Endodermal cell (in vitro differentiated cells): ENCODE measurements at regions not wholly inside any gene's neighbourhood (a gene's known extent, or its start where the extent isn't known, plus 50 kb on each side); places are given as distances from the start of the nearest gene placed in this dataset.

ENCODE experiments used
- DNase-seq: peaks from one replicate; pipeline ENCODE4 v3.0.0-alpha.2; 2017
- H3K27ac ChIP-seq: 2 replicates; pipeline ENCODE4 v1.5.1; 2013; ENCODE audit warnings: mild to moderate bottlenecking, low read depth, low read length, moderate library complexity
- H3K27me3 ChIP-seq: 2 replicates; pipeline ENCODE4 v1.6.1; 2013; ENCODE audit warnings: mild to moderate bottlenecking, low read length, moderate library complexity; ENCODE audit not compliant: insufficient read depth, control insufficient read depth, poor library complexity, severe bottlenecking
- H3K36me3 ChIP-seq: 2 replicates; pipeline ENCODE4 v1.7.0; 2013; ENCODE audit warnings: mild to moderate bottlenecking, low read length, moderate library complexity; ENCODE audit not compliant: control insufficient read depth, insufficient read depth
- H3K4me1 ChIP-seq: one replicate; pipeline ENCODE4 v1.7.0; 2013; ENCODE audit warnings: low read length; ENCODE audit not compliant: control insufficient read depth, insufficient read depth
- H3K4me3 ChIP-seq: 2 replicates; pipeline ENCODE4 v1.5.1; 2013; ENCODE audit warnings: mild to moderate bottlenecking, low read length, moderate library complexity
- H3K9ac ChIP-seq: 2 replicates; pipeline ENCODE4 v1.6.1; 2013; ENCODE audit warnings: mild to moderate bottlenecking, low read length, moderate library complexity; ENCODE audit not compliant: poor library complexity, severe bottlenecking; ENCODE audit errors: extremely low read depth
- H3K9me3 ChIP-seq: 2 replicates; pipeline ENCODE4 v1.6.1; 2013; ENCODE audit warnings: mild to moderate bottlenecking, low read length, moderate library complexity; ENCODE audit not compliant: control insufficient read depth
- H3K27ac Mint-ChIP-seq: 2 replicates; pipeline ENCODE4 v1.8.0; 2020; ENCODE audit warnings: mixed read lengths
- H3K27me3 Mint-ChIP-seq: 2 replicates; pipeline ENCODE4 v1.8.0; 2021; ENCODE audit warnings: mild to moderate bottlenecking, mixed read lengths; ENCODE audit not compliant: insufficient read depth
- H3K36me3 Mint-ChIP-seq: 2 replicates; pipeline ENCODE4 v1.8.0; 2020; ENCODE audit warnings: low read depth, mixed read lengths
- H3K4me1 Mint-ChIP-seq: 2 replicates; pipeline ENCODE4 v1.8.0; 2020; ENCODE audit warnings: mixed read lengths
- H3K4me3 Mint-ChIP-seq: 2 replicates; pipeline ENCODE4 v1.8.0; 2020; ENCODE audit warnings: mild to moderate bottlenecking, moderate library complexity, mixed read lengths
- H3K9me3 Mint-ChIP-seq: 2 replicates; pipeline ENCODE4 v1.8.0; 2020; ENCODE audit warnings: mild to moderate bottlenecking, mixed read lengths
- WGBS, 2 experiments: methylation state at CpG; one replicate each; pipeline versions ENCODE4 v1.1.5 to v1.1.7; 2013; ENCODE audit warnings: missing lambda C conversion rate in 2 of 2, mixed read lengths in 1 of 2; ENCODE audit not compliant: insufficient coverage in 1 of 2, insufficient read length in 1 of 2; 5-methylcytosine and 5-hydroxymethylcytosine counted together
- TF ChIP-seq, protein P1 (sequence below): fragments of 200-600 bp; sonication (generic); conservative IDR thresholded peaks from 2 replicates; pipeline ENCODE4 v1.5.0; 2021; ENCODE audit warnings: antibody characterized with exemption, mild to moderate bottlenecking

DNA sequence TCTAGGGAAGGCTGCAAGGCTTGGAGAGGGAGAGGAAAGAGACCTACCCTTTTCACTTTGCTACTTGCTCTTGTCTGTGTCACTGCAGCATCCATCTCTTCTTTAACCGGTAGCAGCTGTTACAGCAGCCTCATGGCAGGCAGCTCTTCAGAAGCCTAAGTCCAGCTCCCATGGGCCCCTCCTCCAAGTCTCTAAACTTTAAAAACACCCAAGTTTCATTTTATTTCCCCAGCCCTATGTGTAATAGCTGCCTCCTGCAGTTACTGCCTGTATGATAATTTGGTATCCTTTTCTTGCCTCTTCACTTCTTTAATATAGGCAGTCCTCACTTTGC lies 313.1 kb upstream of the PIK3R1 start:
- Mint-ChIP-seq H3K9me3 (no peaks in the 10 kb centered on the region), H3K27me3 (no peaks in the 10 kb centered on the region), H3K4me1 (no peaks in the 10 kb centered on the region), H3K27ac (no peak overlapping the region), H3K4me3 (no peak overlapping the region), H3K36me3 (no peaks in the 10 kb centered on the region)
- no peak for DNase-seq
- Histone ChIP-seq H3K36me3 (no peaks in the 10 kb centered on the region), H3K4me3 (no peak overlapping the region), H3K9me3 (no peaks in the 10 kb centered on the region), H3K27me3 (no peaks in the 10 kb centered on the region), H3K4me1 (no peaks in the 10 kb centered on the region), H3K27ac (no peak overlapping the region), H3K9ac (no peak overlapping the region)
- TF ChIP-seq, protein P1, sequence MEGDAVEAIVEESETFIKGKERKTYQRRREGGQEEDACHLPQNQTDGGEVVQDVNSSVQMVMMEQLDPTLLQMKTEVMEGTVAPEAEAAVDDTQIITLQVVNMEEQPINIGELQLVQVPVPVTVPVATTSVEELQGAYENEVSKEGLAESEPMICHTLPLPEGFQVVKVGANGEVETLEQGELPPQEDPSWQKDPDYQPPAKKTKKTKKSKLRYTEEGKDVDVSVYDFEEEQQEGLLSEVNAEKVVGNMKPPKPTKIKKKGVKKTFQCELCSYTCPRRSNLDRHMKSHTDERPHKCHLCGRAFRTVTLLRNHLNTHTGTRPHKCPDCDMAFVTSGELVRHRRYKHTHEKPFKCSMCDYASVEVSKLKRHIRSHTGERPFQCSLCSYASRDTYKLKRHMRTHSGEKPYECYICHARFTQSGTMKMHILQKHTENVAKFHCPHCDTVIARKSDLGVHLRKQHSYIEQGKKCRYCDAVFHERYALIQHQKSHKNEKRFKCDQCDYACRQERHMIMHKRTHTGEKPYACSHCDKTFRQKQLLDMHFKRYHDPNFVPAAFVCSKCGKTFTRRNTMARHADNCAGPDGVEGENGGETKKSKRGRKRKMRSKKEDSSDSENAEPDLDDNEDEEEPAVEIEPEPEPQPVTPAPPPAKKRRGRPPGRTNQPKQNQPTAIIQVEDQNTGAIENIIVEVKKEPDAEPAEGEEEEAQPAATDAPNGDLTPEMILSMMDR, result no peak
- WGBS, 2 experiments, result 93 to 100% methylated on average over 1 of the region's 1 CpG

DNA sequence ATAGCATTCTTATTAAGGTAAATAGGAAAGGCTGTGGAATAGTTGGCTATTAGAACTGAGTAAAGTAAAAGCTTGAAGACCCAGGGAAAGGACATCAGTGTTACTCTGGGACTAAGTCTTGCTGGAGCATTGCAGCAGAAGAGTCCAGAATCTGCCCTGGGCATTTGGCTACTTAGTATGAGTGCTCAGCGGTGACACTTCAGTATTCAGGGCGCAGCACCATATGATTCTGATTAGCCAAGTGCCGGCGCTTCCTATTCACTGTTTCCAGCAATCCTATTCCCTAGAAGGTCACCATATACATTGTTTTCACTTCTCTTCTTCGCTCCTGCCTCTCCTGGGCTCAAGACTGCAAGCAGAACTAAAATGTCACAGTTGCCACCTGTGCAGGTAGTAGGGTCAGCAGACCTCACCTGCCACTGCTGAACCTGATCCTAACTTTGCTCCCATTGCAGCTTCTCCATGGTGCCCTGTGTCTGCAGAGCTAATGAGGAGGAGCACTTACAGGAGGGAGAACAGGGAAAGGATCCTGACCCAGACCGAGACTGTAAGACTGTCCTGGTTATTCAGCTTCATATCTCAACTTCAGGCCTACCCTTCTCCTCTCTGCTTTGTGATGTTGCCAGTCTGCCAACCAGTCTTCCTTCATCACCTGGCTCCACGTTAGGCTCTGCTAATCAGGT lies 313.6 kb upstream of the PIK3R1 start:
- no peaks in the 10 kb centered on the region for H3K27me3 Mint-ChIP-seq
- Histone ChIP-seq H3K9me3 (peaks cover under 1% of the 10 kb centered on the region), H3K27me3 (no peaks in the 10 kb centered on the region), H3K9ac (no peak overlapping the region), H3K4me3 (no peak overlapping the region), H3K27ac (no peak overlapping the region), H3K36me3 (no peaks in the 10 kb centered on the region), H3K4me1 (no peaks in the 10 kb centered on the region)
- TF ChIP-seq, protein P1, result no peak
- DNase-seq, result no peak
- no peaks in the 10 kb centered on the region for H3K9me3 Mint-ChIP-seq
- 93% methylated on average over 6 to 7 of the region's 7 CpGs for WGBS, 2 experiments
- no peak overlapping the region for H3K27ac Mint-ChIP-seq
- H3K36me3 Mint-ChIP-seq, result no peaks in the 10 kb centered on the region
- peaks cover under 1% of the 10 kb centered on the region for H3K4me1 Mint-ChIP-seq
- no peak overlapping the region for H3K4me3 Mint-ChIP-seq

DNA sequence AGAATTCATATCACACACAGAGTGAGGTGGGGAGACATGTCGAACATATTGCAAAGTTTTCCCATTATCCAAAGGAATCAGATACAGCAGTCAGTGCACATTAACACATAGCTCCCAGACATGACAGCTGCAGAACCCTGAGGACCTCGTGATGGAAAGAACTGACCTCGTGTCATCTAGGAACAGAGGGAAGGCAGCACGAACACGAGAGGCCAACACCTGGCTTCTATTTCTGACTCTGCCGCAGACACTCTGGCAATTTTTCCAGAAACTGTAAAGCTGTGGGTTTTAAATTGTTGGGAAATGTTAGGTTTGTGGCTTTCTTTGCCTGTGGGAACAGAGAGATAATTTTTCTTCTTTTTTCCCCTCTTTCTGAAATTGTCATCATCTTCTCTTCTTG lies 315.0 kb upstream of the PIK3R1 start:
- peaks cover 6% of the 10 kb centered on the region for H3K4me1 ChIP-seq
- peaks cover 15% of the 10 kb centered on the region for H3K9me3 ChIP-seq
- H3K9ac ChIP-seq, result no peak overlapping the region
- Mint-ChIP-seq H3K4me1 (peaks cover 6% of the 10 kb centered on the region), H3K27ac (no peak overlapping the region), H3K4me3 (no peak overlapping the region), H3K27me3 (no peaks in the 10 kb centered on the region), H3K9me3 (peaks cover 11% of the 10 kb centered on the region), H3K36me3 (peaks cover 1% of the 10 kb centered on the region)
- TF ChIP-seq, protein P1, result no peak
- H3K27ac ChIP-seq, result no peak overlapping the region
- WGBS, 2 experiments, result 93 to 95% methylated on average over 4 to 6 of the region's 6 CpGs
- no peak for DNase-seq
- no peaks in the 10 kb centered on the region for H3K36me3 ChIP-seq
- H3K4me3 ChIP-seq, result no peak overlapping the region
- no peaks in the 10 kb centered on the region for H3K27me3 ChIP-seq
